ENCODE measurements at regions not wholly inside any gene's neighbourhood (a gene's known extent, or its start where the extent isn't known, plus 50 kb on each side); places are given as distances from the start of the nearest gene placed in this dataset.

DNA sequence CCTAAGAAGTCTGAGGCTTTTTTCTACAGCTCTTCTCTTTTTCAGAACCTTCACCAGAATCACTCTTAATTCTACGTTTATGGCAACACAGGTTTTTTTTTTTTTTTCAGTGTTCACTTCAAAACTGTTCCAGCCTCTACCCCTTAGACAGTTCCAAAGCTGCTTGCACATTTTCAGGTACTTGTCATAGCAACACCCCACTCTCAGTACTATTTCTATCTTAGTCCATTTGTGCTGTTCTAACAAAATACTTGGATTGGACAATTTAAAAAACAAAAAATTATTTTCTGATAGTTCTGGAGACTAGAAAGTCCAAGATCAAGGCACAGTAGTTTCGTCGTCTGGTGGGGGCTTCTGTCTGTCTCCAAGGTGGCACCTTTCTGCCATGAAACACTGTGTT is 340.9 kb upstream of the RPS23 start:
- TF ChIP-seq SMC3 (conservative IDR thresholded peaks at IDR 0.05; ENCODE audit: insufficient read depth, low read depth, low read length) (no peak), ZNF174 (CRISPR knock-in tag; IDR thresholded peaks at IDR 0.05) (no peak), TOE1 (IDR thresholded peaks at IDR 0.05; ENCODE audit: borderline replicate concordance) (no peak), TOE1 (CRISPR knock-in tag; IDR thresholded peaks at IDR 0.05; ENCODE audit: borderline replicate concordance, low read depth) (no peak), CLOCK (CRISPR knock-in tag; IDR thresholded peaks at IDR 0.05; ENCODE audit: borderline replicate concordance) (no peak), POLR2AphosphoS2 (IDR thresholded peaks at IDR 0.05; ENCODE audit: low read length) (no peak), SIN3A (IDR thresholded peaks at IDR 0.05; ENCODE audit: borderline replicate concordance in 2 of 2, control insufficient read depth in 1 of 2, low read depth in 2 of 2, low read length in 2 of 2) (no peak), ZSCAN29 (IDR thresholded peaks at IDR 0.05) (no peak), SIRT6 (IDR thresholded peaks at IDR 0.05; ENCODE audit: low read depth, low read length) (no peak), CTCF (IDR thresholded peaks at IDR 0.05 in 2 of 3, conservative IDR thresholded peaks at IDR 0.05 in 1 of 3; ENCODE audit: insufficient read depth in 2 of 3, low read depth in 1 of 3, low read length in 3 of 3) (no peak), USF1 (CRISPR knock-in tag; IDR thresholded peaks at IDR 0.05) (no peak), CEBPB (tag; IDR thresholded peaks at IDR 0.05) (no peak), EZH2 (IDR thresholded peaks at IDR 0.05; ENCODE audit: borderline replicate concordance, low read depth, low read length) (no peak), TARDBP (IDR thresholded peaks at IDR 0.05) (no peak), RBM17 (IDR thresholded peaks at IDR 0.05; ENCODE audit: borderline replicate concordance, low read depth, low read length) (no peak)
